ENCODE measurements at regions not wholly inside any gene's neighbourhood (a gene's known extent, or its start where the extent isn't known, plus 50 kb on each side); places are given as distances from the start of the nearest gene placed in this dataset.

DNA sequence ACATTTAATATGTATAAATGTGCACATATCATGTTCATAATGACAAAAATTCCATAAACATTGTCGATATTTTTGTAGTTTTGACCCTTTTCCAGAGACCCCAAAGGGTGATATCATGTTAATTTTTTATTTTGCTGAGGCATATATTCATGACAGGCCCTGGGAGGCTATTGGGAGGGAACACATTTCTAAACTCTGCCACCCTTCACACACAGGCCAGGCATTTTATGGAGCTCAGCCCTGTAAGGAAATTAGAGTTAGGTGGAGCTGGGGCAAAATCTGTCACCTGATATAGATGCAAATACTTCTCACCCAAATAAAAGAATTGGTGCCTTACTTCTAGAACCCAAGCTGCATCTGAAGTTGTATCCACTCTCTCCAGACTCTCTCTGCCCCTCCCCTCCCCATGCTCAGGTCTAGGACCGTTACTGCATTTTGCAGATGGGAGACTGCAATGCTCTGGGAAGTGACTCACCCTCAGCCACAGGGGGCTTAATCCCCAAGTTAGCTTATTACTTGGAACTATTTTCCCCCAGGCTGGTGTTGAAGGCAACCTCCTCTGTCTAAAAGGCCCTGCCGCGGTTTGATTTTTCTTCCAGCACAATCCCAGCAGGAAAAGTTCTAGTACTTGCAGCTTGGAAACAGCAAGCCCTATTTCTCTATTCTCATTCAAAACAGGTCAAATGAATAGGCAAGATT, 238.9 kb downstream of the EMP1 start:
- Histone ChIP-seq H3K9me3 (ENCODE audit: control insufficient read depth in 4 of 4, insufficient read depth in 3 of 4, low read length in 3 of 4) (no peaks in the 10 kb centered on the region), H3K27ac (ENCODE audit: low read depth in 1 of 2, low read length in 1 of 2) (no peak overlapping the region), H3K27me3 (ENCODE audit: control insufficient read depth in 3 of 3, insufficient read depth in 3 of 3, low read length in 2 of 3) (no peaks in the 10 kb centered on the region), H3K9ac (ENCODE audit: insufficient read depth in 1 of 2, low read length in 2 of 2) (no peak overlapping the region), H3K36me3 (ENCODE audit: control insufficient read depth in 4 of 4, insufficient read depth in 4 of 4, low read length in 4 of 4) (no peaks in the 10 kb centered on the region), H3K4me3 (no peak overlapping the region), H3K4me1 (ENCODE audit: control insufficient read depth in 5 of 5, insufficient read depth in 5 of 5, low read length in 5 of 5) (no peaks in the 10 kb centered on the region)
- 56 to 58% methylated on average over 4 of the region's 4 CpGs for WGBS, 2 donors
- DNase-seq (no peak), ATAC-seq (ENCODE audit: insufficient read depth, low FRiP score) (no peak)
- TF ChIP-seq CTCF (IDR thresholded peaks at IDR 0.05; ENCODE audit: control extremely low read depth, extremely low read depth), result no peak

DNA sequence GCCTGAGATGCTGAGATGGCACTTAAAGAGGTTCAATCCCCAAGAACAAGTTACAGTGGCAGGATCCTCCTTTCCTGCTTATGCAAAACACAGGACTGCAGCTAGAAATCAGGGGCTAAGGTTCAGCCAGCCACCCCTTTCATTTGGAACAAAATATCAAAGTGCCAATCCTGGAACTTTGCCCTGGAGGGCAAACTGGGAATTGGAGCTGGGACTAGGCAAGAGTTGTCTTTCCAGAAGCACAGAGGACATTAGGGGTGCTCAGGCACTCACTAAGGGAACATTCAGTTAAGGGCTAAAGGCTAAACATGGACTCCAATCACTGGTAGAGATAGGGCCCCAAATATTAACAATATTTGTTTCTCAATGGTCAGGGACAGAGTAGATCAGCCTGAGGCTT, 237.2 kb downstream of the EMP1 start:
- Histone ChIP-seq H3K27me3 (ENCODE audit: control insufficient read depth in 3 of 3, insufficient read depth in 3 of 3, low read length in 2 of 3) (no peaks in the 10 kb centered on the region), H3K27ac (ENCODE audit: low read depth in 1 of 2, low read length in 1 of 2) (no peak overlapping the region), H3K9ac (ENCODE audit: insufficient read depth in 1 of 2, low read length in 2 of 2) (no peak overlapping the region), H3K9me3 (ENCODE audit: control insufficient read depth in 4 of 4, insufficient read depth in 3 of 4, low read length in 3 of 4) (no peaks in the 10 kb centered on the region), H3K36me3 (ENCODE audit: control insufficient read depth in 4 of 4, insufficient read depth in 4 of 4, low read length in 4 of 4) (no peaks in the 10 kb centered on the region), H3K4me1 (ENCODE audit: control insufficient read depth in 5 of 5, insufficient read depth in 5 of 5, low read length in 5 of 5) (no peaks in the 10 kb centered on the region), H3K4me3 (no peak overlapping the region)
- TF ChIP-seq CTCF (IDR thresholded peaks at IDR 0.05; ENCODE audit: control extremely low read depth, extremely low read depth), result no peak
- ATAC-seq (ENCODE audit: insufficient read depth, low FRiP score), result no peak
- no peak for DNase-seq

GRCh38 chr12:13431041-13431440, 234.5 kb downstream of the EMP1 start:
- H3K9ac ChIP-seq (ENCODE audit: insufficient read depth in 1 of 2, low read length in 2 of 2), result no peak overlapping the region
- no peak overlapping the region for H3K27ac ChIP-seq (ENCODE audit: low read depth in 1 of 2, low read length in 1 of 2)
- no peaks in the 10 kb centered on the region for H3K36me3 ChIP-seq (ENCODE audit: control insufficient read depth in 4 of 4, insufficient read depth in 4 of 4, low read length in 4 of 4)
- H3K27me3 ChIP-seq (ENCODE audit: control insufficient read depth in 3 of 3, insufficient read depth in 3 of 3, low read length in 2 of 3), result no peaks in the 10 kb centered on the region
- no peak for ATAC-seq (ENCODE audit: insufficient read depth, low FRiP score)
- no peak for DNase-seq
- H3K9me3 ChIP-seq (ENCODE audit: control insufficient read depth in 4 of 4, insufficient read depth in 3 of 4, low read length in 3 of 4), result peaks cover 0 to 5% (median 3%) of the 10 kb centered on the region in 4 donors
- WGBS, 2 donors, result 89 to 94% methylated on average over 1 of the region's 1 CpG
- TF ChIP-seq CTCF (IDR thresholded peaks at IDR 0.05; ENCODE audit: control extremely low read depth, extremely low read depth), result no peak
- H3K4me3 ChIP-seq, result no peak overlapping the region
- no peaks in the 10 kb centered on the region for H3K4me1 ChIP-seq (ENCODE audit: control insufficient read depth in 5 of 5, insufficient read depth in 5 of 5, low read length in 5 of 5)
